HCT116 (cell line): ENCODE measurements at regions not wholly inside any gene's neighbourhood (a gene's known extent, or its start where the extent isn't known, plus 50 kb on each side); places are given as distances from the start of the nearest gene placed in this dataset.

Experiments
- ATAC-seq: fragments of 200-7000 bp; cut with Tn5 transposase; 2 replicates; pipeline ENCODE4 v1.9.1; 2020; ENCODE audit warnings: mild to moderate bottlenecking, moderate library complexity
- BruUV-seq: library from RNA; stranded (reverse); fragments of 400-500 nt; replicated peaks from 2 replicates; lab custom pipeline; 2021; lab: Mats Ljungman, UMichigan
- CTCF ChIA-PET: fragments of 300-600 bp; sonication (Branson Sonifier 250); formaldehyde crosslinking; loops from one replicate; lab custom pipeline; 2021; ENCODE audit warnings: antibody characterized with exemption; lab: Charles Lee
- POLR2A ChIA-PET: fragments of 300-600, 350-600 bp; sonication (Branson Sonifier 250); formaldehyde crosslinking; loops from one replicate; lab custom pipeline; 2021; ENCODE audit warnings: antibody characterized with exemption; lab: Charles Lee
- RAD21 ChIA-PET, 2 experiments: fragments of 300-600 bp; sonication (Branson Sonifier 250); formaldehyde crosslinking; loops; one replicate each; lab custom pipeline; 2023; ENCODE audit warnings: low total read pairs in 2 of 2; ENCODE audit not compliant: uncharacterized antibody in 2 of 2, unreplicated experiment in 2 of 2, low non-redundant PET in 1 of 2; lab: Charles Lee
- DNase-seq: peaks from one replicate; pipeline ENCODE4 v3.0.0-alpha.2; 2010; ENCODE audit warnings: low read depth, low spot score
- H2AFZ ChIP-seq: fragments of 200-600 bp; shearing (Covaris generic), sonication (generic); 2 replicates; pipeline ENCODE4 v1.6.1; 2017; ENCODE audit warnings: low read depth, mixed run types, mixed read lengths, antibody characterized with exemption, low read length; ENCODE audit not compliant: poor library complexity, severe bottlenecking
- H3K27ac ChIP-seq: 2 replicates; pipeline ENCODE4 v1.5.1; 2012; ENCODE audit warnings: low read depth, low read length
- H3K27me3 ChIP-seq: fragments of 200-600 bp; sonication (generic); 2 replicates; pipeline ENCODE4 v1.6.1; 2016; ENCODE audit warnings: mixed run types, low read length, mixed read lengths; ENCODE audit not compliant: insufficient read depth
- H3K36me3 ChIP-seq, 2 experiments: fragments of 200-500 bp in 1 of 2; fragments of 200-600 bp in 1 of 2; sonication (Bioruptor generic) in 1 of 2; sonication (generic) in 1 of 2; 2 replicates each; pipeline versions ENCODE4 v1.5.1 to v1.6.1; 2014 to 2016; ENCODE audit warnings: low read length in 2 of 2, inconsistent platforms in 1 of 2, mixed read lengths in 1 of 2, mixed run types in 1 of 2; ENCODE audit not compliant: insufficient read depth in 2 of 2, control insufficient read depth in 1 of 2
- H3K4me1 ChIP-seq, 2 experiments: fragments of 200-600 bp in 1 of 2; sonication (generic) in 1 of 2; 2 replicates each; pipeline versions ENCODE4 v1.5.1 to v1.6.1; 2012 to 2017; ENCODE audit warnings: low read length in 2 of 2, inconsistent platforms in 1 of 2, mild to moderate bottlenecking in 1 of 2, mixed read lengths in 1 of 2, mixed run types in 1 of 2, moderate library complexity in 1 of 2; ENCODE audit not compliant: insufficient read depth in 2 of 2, control insufficient read depth in 1 of 2
- H3K4me2 ChIP-seq: fragments of 200-600 bp; sonication (generic); 2 replicates; pipeline ENCODE4 v1.6.1; 2017; ENCODE audit warnings: mixed run types, low read length, mixed read lengths
- H3K4me3 ChIP-seq, 2 experiments: fragments of 200-600 bp in 1 of 2; sonication (generic) in 1 of 2; replicated peaks in 1 of 2; 2 replicates each; pipeline ENCODE4 v1.5.1; 2011 to 2016; ENCODE audit warnings: low read length in 2 of 2, control low read depth in 1 of 2, low read depth in 1 of 2, mild to moderate bottlenecking in 1 of 2, mixed read lengths in 1 of 2, mixed run types in 1 of 2
- H3K79me2 ChIP-seq: fragments of 200-600 bp; sonication (generic); 2 replicates; pipeline ENCODE4 v1.6.1; 2017; ENCODE audit warnings: mild to moderate bottlenecking, mixed run types, low read length, moderate library complexity, mixed read lengths; ENCODE audit not compliant: insufficient read depth
- H3K9ac ChIP-seq: fragments of 200-600 bp; sonication (generic); 2 replicates; pipeline ENCODE4 v1.6.1; 2016; ENCODE audit warnings: low read length, mixed read lengths
- H3K9me2 ChIP-seq: fragments of 200-600 bp; sonication (generic), shearing (Covaris generic); 2 replicates; pipeline ENCODE4 v1.6.1; 2017; ENCODE audit warnings: mixed run types, mild to moderate bottlenecking, moderate library complexity; ENCODE audit not compliant: insufficient read depth
- H3K9me3 ChIP-seq, 2 experiments: fragments of 200-500 bp in 1 of 2; fragments of 200-600 bp in 1 of 2; sonication (Bioruptor generic) in 1 of 2; sonication (generic) in 1 of 2; 2 replicates each; pipeline ENCODE4 v1.6.1; 2014 to 2017; ENCODE audit warnings: low read length in 2 of 2, mixed read lengths in 2 of 2, inconsistent platforms in 1 of 2, low read depth in 1 of 2, mild to moderate bottlenecking in 1 of 2, mixed run types in 1 of 2, moderate library complexity in 1 of 2; ENCODE audit not compliant: control insufficient read depth in 1 of 2, insufficient read depth in 1 of 2
- H4K20me1 ChIP-seq: fragments of 200-600 bp; sonication (generic), shearing (Covaris generic); 2 replicates; pipeline ENCODE4 v1.6.1; 2017; ENCODE audit warnings: mixed run types, mild to moderate bottlenecking, moderate library complexity; ENCODE audit not compliant: insufficient read depth
- ATF3 ChIP-seq: IDR thresholded peaks from 2 replicates; pipeline ENCODE4 v1.6.1; 2012
- CBX3 ChIP-seq: IDR thresholded peaks from 2 replicates; pipeline ENCODE4 v1.6.1; 2012; ENCODE audit warnings: low read depth
- EGR1 ChIP-seq: IDR thresholded peaks from 2 replicates; pipeline ENCODE4 v1.6.1; 2012; ENCODE audit warnings: low read depth
- EZH2phosphoT487 ChIP-seq: fragments of 200-600 bp; IDR thresholded peaks from 2 replicates; pipeline ENCODE4 v1.6.1; 2018; ENCODE audit warnings: antibody characterized with exemption, borderline replicate concordance
- FOSL1 ChIP-seq: IDR thresholded peaks from 2 replicates; pipeline ENCODE4 v1.6.1; 2012; ENCODE audit warnings: low read depth
- JUND ChIP-seq: IDR thresholded peaks from 2 replicates; pipeline ENCODE4 v1.6.1; 2012
- MAX ChIP-seq: IDR thresholded peaks from 2 replicates; pipeline ENCODE4 v1.6.1; 2012
- RAD21 ChIP-seq: IDR thresholded peaks from 2 replicates; pipeline ENCODE4 v1.6.1; 2012; ENCODE audit warnings: low read depth, mild to moderate bottlenecking
- REST ChIP-seq: IDR thresholded peaks from 2 replicates; pipeline ENCODE4 v1.6.1; 2012; ENCODE audit warnings: low read depth
- TCF7L2 ChIP-seq: IDR thresholded peaks from 2 replicates; pipeline ENCODE4 v1.7.0; 2011; ENCODE audit warnings: borderline replicate concordance, inconsistent platforms; ENCODE audit not compliant: insufficient read depth, insufficient read length; ENCODE audit errors: extremely low read depth
- YY1 ChIP-seq: IDR thresholded peaks from 2 replicates; pipeline ENCODE4 v1.6.1; 2011; ENCODE audit warnings: low read length, low read depth, moderate library complexity, mild to moderate bottlenecking; ENCODE audit not compliant: insufficient replicate concordance; ENCODE audit errors: extremely low read depth
- ZBTB33 ChIP-seq: IDR thresholded peaks from 2 replicates; pipeline ENCODE4 v1.6.1; 2011; ENCODE audit warnings: mild to moderate bottlenecking, low read length, moderate library complexity; ENCODE audit not compliant: insufficient replicate concordance; ENCODE audit errors: extremely low read depth
- ZNF274 ChIP-seq: fragments of 200-500 bp; sonication (Bioruptor generic); IDR thresholded peaks from 2 replicates; pipeline ENCODE4 v1.6.1; 2014; ENCODE audit warnings: mild to moderate bottlenecking, low read depth, low read length, inconsistent platforms
- intact Hi-C: fragments of 100-400 bp; cut with micrococcal nuclease; formaldehyde crosslinking; loops from 2 replicates; pipeline ENCODE4 v1.10.0; 2022

GRCh38 chr10:55800602-55801352 lies 560.3 kb downstream of the ZWINT start:
- Histone ChIP-seq H3K4me2 (no peak overlapping the region), H3K36me3 (no peaks in the 10 kb centered on the region), H4K20me1 (no peaks in the 10 kb centered on the region), H3K9me3 (peaks cover 3 to 10% of the 10 kb centered on the region in 2 experiments; a peak in 2 of 4 replicates), H3K9ac (no peak overlapping the region), H3K27me3 (no peaks in the 10 kb centered on the region), H3K79me2 (no peaks in the 10 kb centered on the region), H3K4me1 (no peaks in the 10 kb centered on the region), H3K4me3 (no peak overlapping the region), H3K27ac (no peak overlapping the region), H2AFZ (no peak overlapping the region), H3K9me2 (no peaks in the 10 kb centered on the region)
- DNase-seq (no peak), ATAC-seq (no peak)
- POLR2A ChIA-PET, result no interaction called here
- intact Hi-C loops, result no loop called here
- RAD21 ChIA-PET, result no interaction called here
- CTCF ChIA-PET, result no interaction called here
- TF ChIP-seq TCF7L2, result no peak
- no peak for TF ChIP-seq YY1
- no peak for TF ChIP-seq MAX
- TF ChIP-seq EZH2phosphoT487, result no peak
- no peak for TF ChIP-seq CBX3
- TF ChIP-seq ATF3, result no peak
- TF ChIP-seq RAD21, result no peak
- no peak for TF ChIP-seq ZBTB33
- TF ChIP-seq EGR1, result no peak
- no peak for TF ChIP-seq JUND
- TF ChIP-seq ZNF274, result no peak
- TF ChIP-seq FOSL1, result no peak
- TF ChIP-seq REST, result no peak
- BruUV-seq, result no TSS peak
